Left ventricle myocardium inferior (tissue), 1 donor: ENCODE measurements at regions not wholly inside any gene's neighbourhood (a gene's known extent, or its start where the extent isn't known, plus 50 kb on each side); places are given as distances from the start of the nearest gene placed in this dataset.

Experiments used
- DNase-seq: peaks from one replicate; pipeline ENCODE4 v3.0.0-alpha.2; 2020
- H3K27ac ChIP-seq: fragments of 200-600 bp; replicated peaks from 2 replicates; pipeline ENCODE4 v1.8.0; 2021
- H3K27me3 ChIP-seq: fragments of 200-600 bp; 2 replicates; pipeline ENCODE4 v1.8.0; 2021; ENCODE audit warnings: low read depth
- H3K36me3 ChIP-seq: fragments of 200-600 bp; 2 replicates; pipeline ENCODE4 v1.8.0; 2021
- H3K4me1 ChIP-seq: fragments of 200-600 bp; 2 replicates; pipeline ENCODE4 v1.8.0; 2021
- H3K4me3 ChIP-seq: fragments of 200-600 bp; 2 replicates; pipeline ENCODE4 v1.8.0; 2021; ENCODE audit warnings: mild to moderate bottlenecking, moderate library complexity
- H3K9me3 ChIP-seq: fragments of 200-600 bp; replicated peaks from 2 replicates; pipeline ENCODE4 v1.8.0; 2021
- CTCF ChIP-seq: fragments of 200-600 bp; IDR thresholded peaks from 2 replicates; pipeline ENCODE4 v1.8.0; 2021; ENCODE audit warnings: antibody characterized with exemption, mild to moderate bottlenecking, borderline replicate concordance
- intact Hi-C: fragments of 100-400 bp; cut with micrococcal nuclease; formaldehyde crosslinking; loops from one replicate; pipeline ENCODE4 v1.11.0; 2022
- donor health status: DM: no; HTN: yes; CAD: no; lungs with severe emphysema.

- DNase-seq = no peak
- Histone ChIP-seq H3K27me3 (no peaks in the 10 kb centered on the region), H3K36me3 (no peaks in the 10 kb centered on the region), H3K9me3 (peaks cover 4% of the 10 kb centered on the region), H3K4me1 (no peaks in the 10 kb centered on the region), H3K4me3 (no peak overlapping the region), H3K27ac (no peak overlapping the region)
- TF ChIP-seq CTCF = no peak
- intact Hi-C loops = no loop called here
Observed at GRCh38 chr3:31350307-31350706, 182.4 kb upstream of the STT3B start.

- Histone ChIP-seq H3K9me3 (peaks cover 8% of the 10 kb centered on the region), H3K27ac (no peak overlapping the region), H3K4me3 (no peak overlapping the region), H3K36me3 (no peaks in the 10 kb centered on the region), H3K27me3 (no peaks in the 10 kb centered on the region), H3K4me1 (no peaks in the 10 kb centered on the region)
- DNase-seq = no peak
- TF ChIP-seq CTCF = no peak
- intact Hi-C loops = no loop called here
Observed at GRCh38 chr3:31352331-31352730, 180.4 kb upstream of the STT3B start.

GRCh38 chr3:31353166-31353565 lies 179.6 kb upstream of the STT3B start:
- Histone ChIP-seq H3K27ac (no peak overlapping the region), H3K27me3 (no peaks in the 10 kb centered on the region), H3K36me3 (no peaks in the 10 kb centered on the region), H3K4me3 (no peak overlapping the region), H3K4me1 (no peaks in the 10 kb centered on the region), H3K9me3 (peaks cover 8% of the 10 kb centered on the region)
- DNase-seq = no peak
- intact Hi-C loops = no loop called here
- no peak for TF ChIP-seq CTCF

- Histone ChIP-seq H3K27me3 (no peaks in the 10 kb centered on the region), H3K9me3 (peaks cover 8% of the 10 kb centered on the region), H3K4me3 (no peak overlapping the region), H3K4me1 (no peaks in the 10 kb centered on the region), H3K27ac (no peak overlapping the region), H3K36me3 (no peaks in the 10 kb centered on the region)
- intact Hi-C loops = no loop called here
- TF ChIP-seq CTCF = no peak
- DNase-seq = no peak
Observed at GRCh38 chr3:31354373-31354772, 178.4 kb upstream of the STT3B start.

- Histone ChIP-seq H3K4me3 (no peak overlapping the region), H3K36me3 (no peaks in the 10 kb centered on the region), H3K27ac (no peak overlapping the region), H3K4me1 (no peaks in the 10 kb centered on the region), H3K9me3 (peaks cover 8% of the 10 kb centered on the region), H3K27me3 (no peaks in the 10 kb centered on the region)
- intact Hi-C loops = no loop called here
- no peak for TF ChIP-seq CTCF
- DNase-seq = no peak
Observed at GRCh38 chr3:31355807-31356206, 176.9 kb upstream of the STT3B start.

GRCh38 chr3:31356941-31357340 lies 175.8 kb upstream of the STT3B start:
- Histone ChIP-seq H3K27ac (no peak overlapping the region), H3K9me3 (peaks cover 8% of the 10 kb centered on the region), H3K4me3 (no peak overlapping the region), H3K36me3 (no peaks in the 10 kb centered on the region), H3K4me1 (no peaks in the 10 kb centered on the region), H3K27me3 (no peaks in the 10 kb centered on the region)
- intact Hi-C loops = no loop called here
- TF ChIP-seq CTCF = no peak
- no peak for DNase-seq
